HG02981 (cell line): ENCODE measurements at regions not wholly inside any gene's neighbourhood (a gene's known extent, or its start where the extent isn't known, plus 50 kb on each side); places are given as distances from the start of the nearest gene placed in this dataset.
"Not testable (repeated sequence)": the region's sequence is repeated elsewhere in the genome, so short reads cannot be mapped to it uniquely, and the experiment has no call there.

Source experiments
- ATAC-seq: cut with Tn5 transposase; IDR thresholded peaks from one replicate; pipeline ENCODE4 v1.9.1; 2021; ENCODE audit warnings: mild to moderate bottlenecking, moderate library complexity; ENCODE audit not compliant: unreplicated experiment

GRCh38 chr2:176944998-176945397 lies 267.6 kb upstream of the HNRNPA3 start:
- ATAC-seq = no peak

GRCh38 chr2:176947754-176948153 lies 264.8 kb upstream of the HNRNPA3 start:
- no peak for ATAC-seq

GRCh38 chr2:176951218-176951617 lies 261.4 kb upstream of the HNRNPA3 start:
- not testable (repeated sequence) for ATAC-seq

GRCh38 chr2:176956791-176957190 lies 255.8 kb upstream of the HNRNPA3 start:
- no peak for ATAC-seq

GRCh38 chr2:176959614-176960013 lies 253.0 kb upstream of the HNRNPA3 start:
- no peak for ATAC-seq

GRCh38 chr2:176960061-176960460 lies 252.5 kb upstream of the HNRNPA3 start:
- ATAC-seq = no peak

- no peak for ATAC-seq
Observed at GRCh38 chr2:176960736-176961520, 251.7 kb upstream of the HNRNPA3 start.

GRCh38 chr2:176961775-176962619 lies 250.6 kb upstream of the HNRNPA3 start:
- ATAC-seq = no peak

- ATAC-seq = no peak
Observed at GRCh38 chr2:176963568-176964287, 248.9 kb upstream of the HNRNPA3 start.

GRCh38 chr2:176967911-176968450 lies 244.6 kb upstream of the HNRNPA3 start:
- peak; percentile 50 for ATAC-seq

GRCh38 chr2:176969642-176970359 lies 242.8 kb upstream of the HNRNPA3 start:
- no peak for ATAC-seq

- no peak for ATAC-seq
Observed at GRCh38 chr2:176976736-176977685, 235.6 kb upstream of the HNRNPA3 start.

GRCh38 chr2:176978921-176979320 lies 233.7 kb upstream of the HNRNPA3 start:
- ATAC-seq = no peak

- no peak for ATAC-seq
Observed at GRCh38 chr2:176979981-176980710, 232.4 kb upstream of the HNRNPA3 start.

GRCh38 chr2:176984987-176985386 lies 227.6 kb upstream of the HNRNPA3 start:
- no peak for ATAC-seq

- ATAC-seq = no peak
Observed at GRCh38 chr2:176985871-176986270, 226.7 kb upstream of the HNRNPA3 start.

- no peak for ATAC-seq
Observed at GRCh38 chr2:176986487-176986886, 226.1 kb upstream of the HNRNPA3 start.

- no peak for ATAC-seq
Observed at GRCh38 chr2:176991411-176991810, 221.2 kb upstream of the HNRNPA3 start.
